ENCODE measurements at regions not wholly inside any gene's neighbourhood (a gene's known extent, or its start where the extent isn't known, plus 50 kb on each side); places are given as distances from the start of the nearest gene placed in this dataset.

GRCh38 chr21:39048064-39048463 lies 135.2 kb downstream of the PSMG1 start:
- CTCF ChIA-PET, result interaction anchor here (0.6 to 1.6 kb wide), 4 partner anchors 26 to 137 kb away, joined by 3 to 5 read pairs (median 3); no protein-coding TSS in a partner anchor
- H3K36me3 Mint-ChIP-seq (ENCODE audit: insufficient read depth, unreplicated experiment), result peaks cover 11% of the 10 kb centered on the region
- peak overlapping the region; percentile 99 for H3K27ac Mint-ChIP-seq (ENCODE audit: low read depth, unreplicated experiment)
- POLR2A ChIA-PET, result interaction anchor here (0.7 to 3.1 kb wide), 32 partner anchors 9 to 333 kb away, joined by 3 to 25 read pairs (median 4); no protein-coding TSS in a partner anchor
- intact Hi-C loops (cut with micrococcal nuclease), result loop anchor here (1.0 to 10.0 kb wide), 5 partner anchors 27 to 241 kb away; no protein-coding TSS in a partner anchor
- no peak for TF ChIP-seq CTCF (IDR thresholded peaks at IDR 0.05; ENCODE audit: unreplicated experiment)
- no TSS peak for BruUV-seq (replicated peaks)
- H3K4me1 Mint-ChIP-seq (ENCODE audit: insufficient read depth, unreplicated experiment), result peaks cover 38% of the 10 kb centered on the region
- peak; percentile 94 for DNase-seq (ENCODE audit: unreplicated experiment)
- no peaks in the 10 kb centered on the region for H3K9me3 Mint-ChIP-seq (ENCODE audit: unreplicated experiment)
- H3K4me3 Mint-ChIP-seq (ENCODE audit: unreplicated experiment), result peak overlapping the region; percentile 44
- no peaks in the 10 kb centered on the region for H3K27me3 Mint-ChIP-seq (ENCODE audit: insufficient read depth, unreplicated experiment)

GRCh38 chr21:39047046-39047445 lies 136.2 kb downstream of the PSMG1 start:
- ChIA-PET POLR2A (interaction anchor here (1.1 to 3.1 kb wide), 16 partner anchors 18 to 239 kb away, joined by 3 to 25 read pairs (median 8); no protein-coding TSS in a partner anchor), CTCF (interaction anchor here (1.2 to 1.6 kb wide), 2 partner anchors 25 to 60 kb away, joined by 3 to 5 read pairs; no protein-coding TSS in a partner anchor)
- Mint-ChIP-seq H3K4me1 (ENCODE audit: insufficient read depth, unreplicated experiment) (peaks cover 38% of the 10 kb centered on the region), H3K36me3 (ENCODE audit: insufficient read depth, unreplicated experiment) (peaks cover 11% of the 10 kb centered on the region), H3K27me3 (ENCODE audit: insufficient read depth, unreplicated experiment) (no peaks in the 10 kb centered on the region), H3K4me3 (ENCODE audit: unreplicated experiment) (peak overlapping the region; percentile 25), H3K9me3 (ENCODE audit: unreplicated experiment) (no peaks in the 10 kb centered on the region), H3K27ac (ENCODE audit: low read depth, unreplicated experiment) (peak overlapping the region; percentile 99)
- DNase-seq (ENCODE audit: unreplicated experiment), result no peak
- BruUV-seq (replicated peaks), result no TSS peak
- intact Hi-C loops (cut with micrococcal nuclease), result loop anchor here (5.0 to 10.0 kb wide), 3 partner anchors 35 to 215 kb away; no protein-coding TSS in a partner anchor
- TF ChIP-seq CTCF (IDR thresholded peaks at IDR 0.05; ENCODE audit: unreplicated experiment), result no peak

GRCh38 chr21:39046236-39046916 lies 136.9 kb downstream of the PSMG1 start:
- peaks cover 5% of the 10 kb centered on the region for H3K36me3 Mint-ChIP-seq (ENCODE audit: insufficient read depth, unreplicated experiment)
- no peaks in the 10 kb centered on the region for H3K27me3 Mint-ChIP-seq (ENCODE audit: insufficient read depth, unreplicated experiment)
- BruUV-seq (replicated peaks), result no TSS peak
- H3K9me3 Mint-ChIP-seq (ENCODE audit: unreplicated experiment), result no peaks in the 10 kb centered on the region
- POLR2A ChIA-PET, result interaction anchor here (1.1 to 3.1 kb wide), 6 partner anchors 24 to 142 kb away, joined by 3 to 25 read pairs (median 10); no protein-coding TSS in a partner anchor
- CTCF ChIA-PET, result interaction anchor here (0.5 kb wide), 1 partner anchor 153 kb away, joined by 3 read pairs; no protein-coding TSS in a partner anchor
- no peak for TF ChIP-seq CTCF (IDR thresholded peaks at IDR 0.05; ENCODE audit: unreplicated experiment)
- H3K4me3 Mint-ChIP-seq (ENCODE audit: unreplicated experiment), result no peak overlapping the region
- no peak for DNase-seq (ENCODE audit: unreplicated experiment)
- intact Hi-C loops (cut with micrococcal nuclease), result loop anchor here (5.0 to 10.0 kb wide), 3 partner anchors 36 to 214 kb away; no protein-coding TSS in a partner anchor
- H3K4me1 Mint-ChIP-seq (ENCODE audit: insufficient read depth, unreplicated experiment), result peaks cover 36% of the 10 kb centered on the region
- peak overlapping the region; percentile 99 for H3K27ac Mint-ChIP-seq (ENCODE audit: low read depth, unreplicated experiment)

- no TSS peak for BruUV-seq (replicated peaks)
- Mint-ChIP-seq H3K27me3 (ENCODE audit: insufficient read depth, unreplicated experiment) (no peaks in the 10 kb centered on the region), H3K9me3 (ENCODE audit: unreplicated experiment) (no peaks in the 10 kb centered on the region), H3K27ac (ENCODE audit: low read depth, unreplicated experiment) (no peak overlapping the region), H3K36me3 (ENCODE audit: insufficient read depth, unreplicated experiment) (no peaks in the 10 kb centered on the region), H3K4me1 (ENCODE audit: insufficient read depth, unreplicated experiment) (peaks cover 5% of the 10 kb centered on the region), H3K4me3 (ENCODE audit: unreplicated experiment) (no peak overlapping the region)
- DNase-seq (ENCODE audit: unreplicated experiment), result no peak
- CTCF ChIA-PET, result interaction anchor here (0.9 kb wide), 1 partner anchor 330 kb away, joined by 3 read pairs; no protein-coding TSS in a partner anchor
- POLR2A ChIA-PET, result no interaction called here
- intact Hi-C loops (cut with micrococcal nuclease), result loop anchor here (10.0 kb wide), 1 partner anchor 127 kb away; no protein-coding TSS in a partner anchor
- no peak for TF ChIP-seq CTCF (IDR thresholded peaks at IDR 0.05; ENCODE audit: unreplicated experiment)
Observed at GRCh38 chr21:39041816-39042215, 141.4 kb downstream of the PSMG1 start.
